ENCODE measurements at regions not wholly inside any gene's neighbourhood (a gene's known extent, or its start where the extent isn't known, plus 50 kb on each side); places are given as distances from the start of the nearest gene placed in this dataset.

- H3K27ac ChIP-seq, result no peak overlapping the region
- DNase-seq (ENCODE audit: low read depth, low spot score), result no peak
Observed at GRCh38 chr10:43901302-43901701, 252.6 kb upstream of the ZNF32 start.

GRCh38 chr10:43900571-43900970, 251.9 kb upstream of the ZNF32 start:
- H3K27ac ChIP-seq, result no peak overlapping the region
- no peak for DNase-seq (ENCODE audit: low read depth, low spot score)

- no peak overlapping the region for H3K27ac ChIP-seq
- no peak for DNase-seq (ENCODE audit: low read depth, low spot score)
Observed at GRCh38 chr10:43899224-43899959, 250.7 kb upstream of the ZNF32 start.

GRCh38 chr10:43898592-43898991, 249.9 kb upstream of the ZNF32 start:
- H3K27ac ChIP-seq, result no peak overlapping the region
- DNase-seq (ENCODE audit: low read depth, low spot score), result no peak

- no peak overlapping the region for H3K27ac ChIP-seq
- no peak for DNase-seq (ENCODE audit: low read depth, low spot score)
Observed at GRCh38 chr10:43897765-43898419, 249.2 kb upstream of the ZNF32 start.

- DNase-seq (ENCODE audit: low read depth, low spot score), result no peak
Observed at GRCh38 chr10:43892062-43892770, 243.5 kb upstream of the ZNF32 start.

GRCh38 chr10:43891241-43891640, 242.6 kb upstream of the ZNF32 start:
- no peak for DNase-seq (ENCODE audit: low read depth, low spot score)
- H3K27ac ChIP-seq, result no peak overlapping the region

More at GRCh38 chr10:43892062-43892770, 243.5 kb upstream of the ZNF32 start:
- H3K27ac ChIP-seq, result no peak overlapping the region

GRCh38 chr10:43890124-43890523, 241.4 kb upstream of the ZNF32 start:
- no peak overlapping the region for H3K27ac ChIP-seq

GRCh38 chr10:43888586-43888985, 239.9 kb upstream of the ZNF32 start:
- no peak for DNase-seq (ENCODE audit: low read depth, low spot score)
- H3K27ac ChIP-seq, result no peak overlapping the region

More at GRCh38 chr10:43890124-43890523, 241.4 kb upstream of the ZNF32 start:
- no peak for DNase-seq (ENCODE audit: low read depth, low spot score)

GRCh38 chr10:43885842-43886241, 237.2 kb upstream of the ZNF32 start:
- DNase-seq (ENCODE audit: low read depth, low spot score), result no peak
- no peak overlapping the region for H3K27ac ChIP-seq

- DNase-seq (ENCODE audit: low read depth, low spot score), result no peak
- H3K27ac ChIP-seq, result no peak overlapping the region
Observed at GRCh38 chr10:43885252-43885651, 236.6 kb upstream of the ZNF32 start.

GRCh38 chr10:43884501-43885105, 235.9 kb upstream of the ZNF32 start:
- no peak for DNase-seq (ENCODE audit: low read depth, low spot score)
- no peak overlapping the region for H3K27ac ChIP-seq

GRCh38 chr10:43882711-43883110, 234.0 kb upstream of the ZNF32 start:
- DNase-seq (ENCODE audit: low read depth, low spot score), result no peak
- no peak overlapping the region for H3K27ac ChIP-seq

GRCh38 chr10:43881657-43882056, 233.0 kb upstream of the ZNF32 start:
- DNase-seq (ENCODE audit: low read depth, low spot score), result no peak

GRCh38 chr10:43880160-43880559, 231.5 kb upstream of the ZNF32 start:
- no peak overlapping the region for H3K27ac ChIP-seq
- DNase-seq (ENCODE audit: low read depth, low spot score), result no peak

More at GRCh38 chr10:43881657-43882056, 233.0 kb upstream of the ZNF32 start:
- H3K27ac ChIP-seq, result no peak overlapping the region

- DNase-seq (ENCODE audit: low read depth, low spot score), result no peak
Observed at GRCh38 chr10:43879742-43880141, 231.1 kb upstream of the ZNF32 start.

GRCh38 chr10:43879162-43879561, 230.5 kb upstream of the ZNF32 start:
- DNase-seq (ENCODE audit: low read depth, low spot score), result no peak
- no peak overlapping the region for H3K27ac ChIP-seq

More at GRCh38 chr10:43879742-43880141, 231.1 kb upstream of the ZNF32 start:
- no peak overlapping the region for H3K27ac ChIP-seq

GRCh38 chr10:43878386-43878785, 229.7 kb upstream of the ZNF32 start:
- DNase-seq (ENCODE audit: low read depth, low spot score), result no peak

GRCh38 chr10:43876976-43877375, 228.3 kb upstream of the ZNF32 start:
- no peak for DNase-seq (ENCODE audit: low read depth, low spot score)
- no peak overlapping the region for H3K27ac ChIP-seq

More at GRCh38 chr10:43878386-43878785, 229.7 kb upstream of the ZNF32 start:
- no peak overlapping the region for H3K27ac ChIP-seq

- H3K27ac ChIP-seq, result no peak overlapping the region
- DNase-seq (ENCODE audit: low read depth, low spot score), result no peak
Observed at GRCh38 chr10:43874984-43875383, 226.3 kb upstream of the ZNF32 start.

- DNase-seq (ENCODE audit: low read depth, low spot score), result no peak
- no peak overlapping the region for H3K27ac ChIP-seq
Observed at GRCh38 chr10:43873717-43874116, 225.0 kb upstream of the ZNF32 start.

Data from epithelial cell of prostate (primary cell).